ENCODE measurements at regions not wholly inside any gene's neighbourhood (a gene's known extent, or its start where the extent isn't known, plus 50 kb on each side); places are given as distances from the start of the nearest gene placed in this dataset.

GRCh38 chr6:14758421-14759081, 487.3 kb upstream of the JARID2 start:
- intact Hi-C loops (cut with DNase I; ENCODE audit: low total_unique reads): no loop called here
- H3K4me1 ChIP-seq: no peaks in the 10 kb centered on the region
- H3K27ac ChIP-seq: no peak overlapping the region
- no peaks in the 10 kb centered on the region for H3K9me3 ChIP-seq
- H3K27me3 ChIP-seq: no peaks in the 10 kb centered on the region
- no peaks in the 10 kb centered on the region for H3K36me3 ChIP-seq (ENCODE audit: low read depth, missing control alignments)
- WGBS, 2 donors: 87 to 91% methylated on average over 8 of the region's 8 CpGs
- DNase-seq: no peak
- TF ChIP-seq CTCF (IDR thresholded peaks at IDR 0.05): no peak
- no peak for TF ChIP-seq POLR2A (IDR thresholded peaks at IDR 0.05)
- no peak overlapping the region for H3K4me3 ChIP-seq

GRCh38 chr6:14759976-14760672, 485.7 kb upstream of the JARID2 start:
- intact Hi-C loops (cut with DNase I; ENCODE audit: low total_unique reads): no loop called here
- Histone ChIP-seq H3K27ac (no peak overlapping the region), H3K4me3 (no peak overlapping the region), H3K9me3 (no peaks in the 10 kb centered on the region), H3K36me3 (ENCODE audit: low read depth, missing control alignments) (no peaks in the 10 kb centered on the region), H3K4me1 (no peaks in the 10 kb centered on the region), H3K27me3 (no peaks in the 10 kb centered on the region)
- no peak for DNase-seq
- WGBS, 2 donors: 89 to 90% methylated on average over 4 of the region's 4 CpGs
- TF ChIP-seq CTCF (IDR thresholded peaks at IDR 0.05) (no peak), POLR2A (IDR thresholded peaks at IDR 0.05) (no peak)

GRCh38 chr6:14762077-14762476, 483.8 kb upstream of the JARID2 start:
- 86 to 91% methylated on average over 8 of the region's 8 CpGs for WGBS, 2 donors
- H3K27ac ChIP-seq: no peak overlapping the region
- no peaks in the 10 kb centered on the region for H3K9me3 ChIP-seq
- no peak for DNase-seq
- H3K4me3 ChIP-seq: no peak overlapping the region
- intact Hi-C loops (cut with DNase I; ENCODE audit: low total_unique reads): no loop called here
- H3K4me1 ChIP-seq: no peaks in the 10 kb centered on the region
- no peaks in the 10 kb centered on the region for H3K36me3 ChIP-seq (ENCODE audit: low read depth, missing control alignments)
- TF ChIP-seq POLR2A (IDR thresholded peaks at IDR 0.05): no peak
- TF ChIP-seq CTCF (IDR thresholded peaks at IDR 0.05): no peak
- H3K27me3 ChIP-seq: no peaks in the 10 kb centered on the region

GRCh38 chr6:14763139-14763538, 482.7 kb upstream of the JARID2 start:
- H3K4me3 ChIP-seq: no peak overlapping the region
- H3K9me3 ChIP-seq: no peaks in the 10 kb centered on the region
- no peak for DNase-seq
- H3K4me1 ChIP-seq: no peaks in the 10 kb centered on the region
- no peaks in the 10 kb centered on the region for H3K36me3 ChIP-seq (ENCODE audit: low read depth, missing control alignments)
- H3K27me3 ChIP-seq: no peaks in the 10 kb centered on the region
- no peak overlapping the region for H3K27ac ChIP-seq
- intact Hi-C loops (cut with DNase I; ENCODE audit: low total_unique reads): no loop called here
- WGBS, 2 donors: 88 to 92% methylated on average over 6 of the region's 6 CpGs
- TF ChIP-seq CTCF (IDR thresholded peaks at IDR 0.05): no peak
- no peak for TF ChIP-seq POLR2A (IDR thresholded peaks at IDR 0.05)

- intact Hi-C loops (cut with DNase I; ENCODE audit: low total_unique reads): no loop called here
- no peaks in the 10 kb centered on the region for H3K9me3 ChIP-seq
- no peaks in the 10 kb centered on the region for H3K4me1 ChIP-seq
- DNase-seq: no peak
- TF ChIP-seq CTCF (IDR thresholded peaks at IDR 0.05) (no peak), POLR2A (IDR thresholded peaks at IDR 0.05) (no peak)
- no peak overlapping the region for H3K4me3 ChIP-seq
- no peaks in the 10 kb centered on the region for H3K36me3 ChIP-seq (ENCODE audit: low read depth, missing control alignments)
- 100% methylated on average over 1 of the region's 1 CpG for WGBS, 2 donors
- H3K27me3 ChIP-seq: no peaks in the 10 kb centered on the region
- no peak overlapping the region for H3K27ac ChIP-seq
Observed at GRCh38 chr6:14763616-14764015, 482.3 kb upstream of the JARID2 start.
